ENCODE measurements at regions not wholly inside any gene's neighbourhood (a gene's known extent, or its start where the extent isn't known, plus 50 kb on each side); places are given as distances from the start of the nearest gene placed in this dataset.

DNA sequence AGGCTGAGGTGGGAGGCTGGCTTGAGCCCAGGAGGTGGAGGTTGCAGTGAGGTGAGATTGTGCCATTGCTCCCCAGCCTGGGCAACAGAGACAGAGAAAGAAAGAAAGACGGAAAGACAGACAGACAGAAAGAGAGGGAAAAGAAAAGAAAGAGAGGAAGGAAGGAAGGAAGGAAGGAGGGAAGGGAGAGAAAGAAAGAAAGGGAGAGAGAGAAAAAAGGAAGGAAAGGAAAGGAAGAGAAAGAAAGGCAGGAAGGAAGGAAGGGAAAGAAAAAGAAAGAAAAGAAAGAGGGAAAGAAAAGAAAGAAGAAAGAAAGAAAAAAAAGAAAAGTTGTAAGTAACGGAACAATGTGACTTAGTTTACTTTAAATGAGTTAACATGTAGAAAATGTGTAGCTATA is 260.7 kb upstream of the GRM7 start:
- Histone ChIP-seq H3K27ac (ENCODE audit: low read length) (no peak overlapping the region), H3K27me3 (ENCODE audit: control insufficient read depth, insufficient read depth) (no peaks in the 10 kb centered on the region), H3K9me3 (ENCODE audit: control insufficient read depth, low read length) (no peaks in the 10 kb centered on the region), H3K4me3 (ENCODE audit: low read length) (no peak overlapping the region), H3K4me1 (ENCODE audit: control insufficient read depth, insufficient read depth, low read length) (no peaks in the 10 kb centered on the region)
- DNase-seq (no peak), ATAC-seq (no peak)
- intact Hi-C loops (cut with DNase I) = no loop called here
- WGBS = 88% methylated on average over 2 of the region's 2 CpGs

DNA sequence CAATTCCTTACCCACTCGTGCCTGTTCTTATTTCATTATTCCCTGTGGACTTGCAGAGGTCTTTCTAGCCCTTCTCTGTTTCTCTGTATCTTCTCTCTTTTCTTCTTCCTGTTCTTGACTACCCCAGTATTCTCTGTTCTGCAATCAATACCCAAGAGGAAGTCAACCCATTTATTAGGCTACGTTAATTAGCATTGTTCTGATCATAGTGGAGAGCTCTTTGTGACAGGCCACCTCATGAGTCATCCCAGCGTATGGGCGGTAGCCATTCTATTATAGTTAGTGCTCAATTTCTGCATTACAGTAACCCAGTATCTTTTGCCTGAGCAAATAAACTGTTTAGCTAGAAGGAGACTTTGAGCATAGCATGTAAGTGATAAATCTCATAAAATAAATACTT is 259.5 kb upstream of the GRM7 start:
- H3K27me3 ChIP-seq (ENCODE audit: control insufficient read depth, insufficient read depth) = no peaks in the 10 kb centered on the region
- 67% methylated on average over 4 of the region's 4 CpGs for WGBS
- no peaks in the 10 kb centered on the region for H3K4me1 ChIP-seq (ENCODE audit: control insufficient read depth, insufficient read depth, low read length)
- no peaks in the 10 kb centered on the region for H3K9me3 ChIP-seq (ENCODE audit: control insufficient read depth, low read length)
- intact Hi-C loops (cut with DNase I) = no loop called here
- no peak overlapping the region for H3K4me3 ChIP-seq (ENCODE audit: low read length)
- H3K27ac ChIP-seq (ENCODE audit: low read length) = no peak overlapping the region
- DNase-seq (no peak), ATAC-seq (no peak)

DNA sequence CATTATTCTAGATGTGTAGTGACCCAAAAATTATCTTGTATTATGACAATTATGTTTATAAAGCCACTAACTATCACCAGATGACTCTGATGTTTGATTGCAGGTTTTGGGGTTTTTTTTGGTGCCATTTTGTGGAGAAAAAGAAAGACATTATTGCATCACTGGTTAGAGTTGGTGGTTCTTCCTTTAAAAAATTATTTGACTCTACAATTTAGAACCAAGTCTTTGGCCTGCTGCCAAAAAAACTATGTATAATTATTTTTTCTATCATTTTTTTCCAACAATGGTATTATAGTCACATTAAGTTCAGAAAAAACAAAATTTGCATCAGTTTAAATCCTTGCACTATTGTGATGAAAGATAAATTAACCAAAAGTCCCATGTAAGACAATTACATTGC is 258.6 kb upstream of the GRM7 start:
- no peak for ATAC-seq
- intact Hi-C loops (cut with DNase I) = no loop called here

DNA sequence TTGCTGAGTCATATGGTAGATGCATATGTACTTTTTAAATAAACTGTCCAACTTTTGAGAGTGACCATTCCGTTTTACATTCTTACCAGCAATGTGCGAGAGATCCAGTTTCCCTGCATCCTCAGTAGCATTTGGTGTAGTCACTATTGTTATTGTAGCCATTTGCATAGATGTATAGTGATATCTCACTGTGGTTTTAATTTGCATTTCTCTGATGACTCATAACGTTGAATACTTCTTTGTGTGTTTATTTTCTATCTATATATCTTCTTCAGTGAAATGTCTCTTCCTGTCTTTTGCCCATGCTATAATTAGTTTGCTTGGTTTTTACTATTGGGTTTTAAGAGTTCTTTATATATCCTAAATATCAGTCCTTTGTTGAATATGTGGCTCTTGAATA is 255.7 kb upstream of the GRM7 start:
- Histone ChIP-seq H3K4me1 (ENCODE audit: control insufficient read depth, insufficient read depth, low read length) (no peaks in the 10 kb centered on the region), H3K9me3 (ENCODE audit: control insufficient read depth, low read length) (no peaks in the 10 kb centered on the region), H3K4me3 (ENCODE audit: low read length) (no peak overlapping the region), H3K27me3 (ENCODE audit: control insufficient read depth, insufficient read depth) (no peaks in the 10 kb centered on the region), H3K27ac (ENCODE audit: low read length) (no peak overlapping the region)
- ATAC-seq = no peak
- intact Hi-C loops (cut with DNase I) = no loop called here
- DNase-seq = no peak
- WGBS = 66% methylated on average over 3 of the region's 3 CpGs

More for the DNA sequence above, 258.6 kb upstream of the GRM7 start:
- Histone ChIP-seq H3K27me3 (ENCODE audit: control insufficient read depth, insufficient read depth) (no peaks in the 10 kb centered on the region), H3K4me3 (ENCODE audit: low read length) (no peak overlapping the region), H3K27ac (ENCODE audit: low read length) (no peak overlapping the region), H3K9me3 (ENCODE audit: control insufficient read depth, low read length) (no peaks in the 10 kb centered on the region), H3K4me1 (ENCODE audit: control insufficient read depth, insufficient read depth, low read length) (no peaks in the 10 kb centered on the region)
- no peak for DNase-seq

DNA sequence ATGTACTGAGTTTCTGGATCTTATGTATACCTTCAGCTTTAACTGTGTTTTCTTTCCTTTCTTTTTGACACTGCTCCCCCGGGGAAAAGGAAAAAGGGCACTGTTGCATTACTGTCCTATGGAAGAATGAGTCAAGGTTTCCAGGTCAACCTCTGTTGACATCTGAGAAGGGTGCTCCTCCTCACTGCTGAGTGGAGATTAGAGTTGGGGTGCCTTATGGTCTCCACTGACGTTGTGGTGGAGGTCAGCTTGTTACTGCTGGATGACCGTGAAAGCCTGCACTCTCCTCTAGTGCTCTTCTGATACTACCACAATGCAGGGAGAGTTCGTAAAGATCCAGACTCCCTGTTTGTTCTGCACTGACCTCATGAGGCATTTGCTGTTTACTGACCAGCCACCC is 252.1 kb upstream of the GRM7 start:
- Histone ChIP-seq H3K4me1 (ENCODE audit: control insufficient read depth, insufficient read depth, low read length) (no peaks in the 10 kb centered on the region), H3K9me3 (ENCODE audit: control insufficient read depth, low read length) (no peaks in the 10 kb centered on the region), H3K27ac (ENCODE audit: low read length) (no peak overlapping the region), H3K27me3 (ENCODE audit: control insufficient read depth, insufficient read depth) (no peaks in the 10 kb centered on the region), H3K4me3 (ENCODE audit: low read length) (no peak overlapping the region)
- ATAC-seq (no peak), DNase-seq (no peak)
- 67% methylated on average over 4 of the region's 4 CpGs for WGBS
- intact Hi-C loops (cut with DNase I) = no loop called here

DNA sequence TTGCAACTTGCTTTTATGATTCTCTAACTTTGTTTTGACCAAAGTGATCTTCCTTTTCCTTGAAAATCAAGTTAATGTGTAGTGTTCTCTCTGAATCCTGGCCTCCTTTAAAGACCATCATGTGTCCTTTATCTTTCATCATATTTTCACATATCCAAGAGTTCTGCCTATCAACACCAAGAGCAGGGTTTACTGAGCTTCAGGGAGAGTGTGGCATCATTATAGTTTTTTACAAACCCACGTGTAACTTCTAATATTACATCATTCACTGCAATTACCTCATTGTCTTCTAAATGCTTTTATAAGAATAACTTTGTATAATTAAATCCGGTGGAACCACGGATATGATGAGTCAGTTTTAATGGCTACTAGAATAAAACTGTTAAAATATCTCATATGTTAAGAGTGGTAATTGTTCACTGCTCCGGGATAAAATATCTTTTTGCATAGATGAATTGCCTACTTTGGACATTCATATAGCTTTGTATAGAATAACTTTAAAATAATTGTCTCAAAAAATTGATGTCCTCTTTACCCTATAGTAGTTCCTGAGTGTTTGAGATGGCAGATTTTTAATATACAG is 248.8 kb upstream of the GRM7 start:
- no peaks in the 10 kb centered on the region for H3K27me3 ChIP-seq (ENCODE audit: control insufficient read depth, insufficient read depth)
- H3K4me3 ChIP-seq (ENCODE audit: low read length) = no peak overlapping the region
- DNase-seq (no peak), ATAC-seq (no peak)
- intact Hi-C loops (cut with DNase I) = no loop called here
- WGBS = 69% methylated on average over 4 of the region's 4 CpGs
- no peaks in the 10 kb centered on the region for H3K9me3 ChIP-seq (ENCODE audit: control insufficient read depth, low read length)
- no peak overlapping the region for H3K27ac ChIP-seq (ENCODE audit: low read length)
- no peaks in the 10 kb centered on the region for H3K4me1 ChIP-seq (ENCODE audit: control insufficient read depth, insufficient read depth, low read length)

DNA sequence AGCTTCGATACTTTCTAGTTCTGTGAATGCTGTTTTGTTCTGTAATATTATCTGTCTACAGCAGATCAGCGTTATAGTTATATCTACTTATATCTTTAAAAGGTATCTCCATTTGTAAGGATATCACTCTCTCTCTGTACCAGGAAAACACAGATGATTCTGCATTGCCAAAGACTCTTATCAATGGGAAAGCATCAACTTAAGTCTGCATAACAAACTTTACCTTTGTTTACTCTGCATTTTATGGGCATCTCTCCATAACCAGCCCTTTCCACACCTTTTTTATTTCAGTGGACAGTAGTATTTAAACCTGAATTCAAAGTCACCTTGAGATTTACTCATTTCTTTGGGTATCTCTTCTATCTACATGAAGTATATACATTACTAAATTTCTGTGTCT is 238.7 kb upstream of the GRM7 start:
- Histone ChIP-seq H3K27me3 (ENCODE audit: control insufficient read depth, insufficient read depth) (no peaks in the 10 kb centered on the region), H3K4me1 (ENCODE audit: control insufficient read depth, insufficient read depth, low read length) (no peaks in the 10 kb centered on the region), H3K4me3 (ENCODE audit: low read length) (no peak overlapping the region), H3K9me3 (ENCODE audit: control insufficient read depth, low read length) (no peaks in the 10 kb centered on the region), H3K27ac (ENCODE audit: low read length) (no peak overlapping the region)
- no peak for ATAC-seq
- 77% methylated on average over 2 of the region's 2 CpGs for WGBS
- intact Hi-C loops (cut with DNase I) = no loop called here
- DNase-seq = no peak

DNA sequence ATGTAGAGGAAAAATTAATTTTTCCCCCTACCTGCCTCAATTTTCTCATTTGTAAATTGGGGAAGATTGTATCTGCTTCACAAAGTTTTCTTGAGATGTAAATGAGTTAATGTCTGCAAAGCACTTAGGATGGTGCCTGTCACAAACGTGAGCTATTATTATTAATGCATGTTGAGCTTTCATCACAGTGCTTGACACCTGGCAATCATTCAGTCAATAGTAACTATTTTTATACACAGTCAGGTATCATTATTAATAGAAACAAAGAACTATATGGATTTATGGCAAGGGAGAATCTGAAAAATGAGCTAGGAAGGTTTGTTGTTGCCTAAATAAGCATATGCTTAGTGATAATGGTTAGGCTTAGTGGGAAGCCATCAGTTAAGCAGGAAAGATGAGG is 238.2 kb upstream of the GRM7 start:
- H3K4me1 ChIP-seq (ENCODE audit: control insufficient read depth, insufficient read depth, low read length) = no peaks in the 10 kb centered on the region
- 36% methylated on average over 1 of the region's 1 CpG for WGBS
- H3K9me3 ChIP-seq (ENCODE audit: control insufficient read depth, low read length) = no peaks in the 10 kb centered on the region
- no peaks in the 10 kb centered on the region for H3K27me3 ChIP-seq (ENCODE audit: control insufficient read depth, insufficient read depth)
- DNase-seq (no peak), ATAC-seq (no peak)
- no peak overlapping the region for H3K4me3 ChIP-seq (ENCODE audit: low read length)
- no peak overlapping the region for H3K27ac ChIP-seq (ENCODE audit: low read length)
- intact Hi-C loops (cut with DNase I) = no loop called here

DNA sequence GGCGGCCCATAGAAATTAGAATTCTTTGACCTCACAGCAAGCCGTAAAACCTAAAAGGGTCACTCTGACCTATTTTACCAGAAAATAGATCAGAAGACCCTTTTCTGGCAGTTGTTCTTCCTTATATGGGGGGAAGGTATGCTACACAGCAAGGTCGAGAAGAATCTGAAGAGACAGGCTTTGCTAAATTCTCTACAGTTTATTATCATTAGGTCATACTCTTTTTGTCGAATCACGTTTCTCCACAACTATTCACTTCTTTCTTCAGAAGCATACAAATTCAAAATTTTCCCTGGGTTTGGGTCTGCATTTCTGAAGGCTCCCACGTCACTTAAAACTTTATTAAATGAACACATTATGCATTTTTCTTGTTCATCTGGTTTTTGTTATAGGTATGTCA is 229.5 kb upstream of the GRM7 start:
- H3K27me3 ChIP-seq (ENCODE audit: control insufficient read depth, insufficient read depth) = no peaks in the 10 kb centered on the region
- no peak overlapping the region for H3K27ac ChIP-seq (ENCODE audit: low read length)
- 67% methylated on average over 6 of the region's 6 CpGs for WGBS
- DNase-seq (no peak), ATAC-seq (no peak)
- no peaks in the 10 kb centered on the region for H3K9me3 ChIP-seq (ENCODE audit: control insufficient read depth, low read length)
- no peak overlapping the region for H3K4me3 ChIP-seq (ENCODE audit: low read length)
- H3K4me1 ChIP-seq (ENCODE audit: control insufficient read depth, insufficient read depth, low read length) = no peaks in the 10 kb centered on the region
- intact Hi-C loops (cut with DNase I) = no loop called here

DNA sequence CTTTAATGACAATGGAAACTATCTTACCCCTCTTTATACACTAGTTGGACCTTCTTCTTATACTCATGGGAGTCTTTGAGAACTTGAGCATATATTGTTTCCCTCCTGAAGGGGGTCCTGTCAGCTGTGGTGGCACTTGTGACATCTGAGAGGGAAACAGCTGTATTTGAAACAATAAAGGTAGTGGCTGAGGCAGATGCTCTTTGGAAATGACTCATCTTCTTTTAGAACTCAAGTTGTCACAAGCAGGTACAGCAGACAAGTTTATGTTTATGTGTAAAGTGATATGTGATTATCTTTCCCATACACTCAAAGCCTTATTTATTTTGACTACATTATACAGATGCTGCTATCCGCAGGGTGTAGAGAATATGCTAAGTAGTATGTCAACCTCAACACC is 220.0 kb upstream of the GRM7 start:
- intact Hi-C loops (cut with DNase I) = no loop called here
- no peaks in the 10 kb centered on the region for H3K9me3 ChIP-seq (ENCODE audit: control insufficient read depth, low read length)
- H3K27ac ChIP-seq (ENCODE audit: low read length) = no peak overlapping the region
- no peak for ATAC-seq
- no peaks in the 10 kb centered on the region for H3K4me1 ChIP-seq (ENCODE audit: control insufficient read depth, insufficient read depth, low read length)
- 75% methylated on average over 1 of the region's 1 CpG for WGBS
- H3K4me3 ChIP-seq (ENCODE audit: low read length) = no peak overlapping the region
- DNase-seq = no peak
- H3K27me3 ChIP-seq (ENCODE audit: control insufficient read depth, insufficient read depth) = no peaks in the 10 kb centered on the region

DNA sequence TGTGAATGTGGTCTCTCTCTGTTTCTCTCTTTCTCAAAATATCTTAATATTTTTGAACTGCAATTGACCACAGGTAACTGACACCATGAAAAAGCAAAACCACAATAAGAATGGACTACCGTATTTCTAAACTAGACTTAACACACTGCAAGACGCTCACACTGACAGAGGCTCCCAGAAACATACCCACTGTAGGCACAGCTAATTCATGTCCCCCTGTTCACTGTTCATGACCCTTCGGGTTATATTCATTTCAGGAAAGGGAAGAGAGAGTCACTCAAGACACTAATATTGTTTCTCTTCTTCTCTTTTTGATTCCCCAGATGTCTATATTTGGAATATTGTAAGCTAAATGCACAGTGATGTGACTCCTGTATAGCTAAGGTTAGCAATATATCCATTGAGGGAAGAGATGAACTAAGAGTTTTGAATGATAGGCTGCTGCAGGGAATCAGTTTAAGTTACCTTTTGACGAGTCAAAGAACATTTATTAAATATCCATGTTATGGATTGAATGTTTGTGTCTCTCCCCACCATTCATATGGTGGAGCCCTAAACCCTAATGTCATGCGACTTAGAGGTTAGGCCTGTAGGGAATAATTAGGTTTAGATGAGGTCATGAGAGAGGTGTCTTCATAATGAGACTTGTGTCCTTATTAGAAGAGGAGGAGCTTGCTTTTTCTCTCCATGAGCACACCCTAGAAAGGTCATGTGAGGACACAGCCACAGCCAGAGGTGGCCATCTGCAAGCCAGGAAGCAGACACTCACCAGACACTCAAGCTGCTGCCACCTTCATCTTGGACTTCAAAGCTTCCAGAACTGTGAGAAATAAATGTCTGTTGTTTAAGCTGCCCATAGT is 216.6 kb upstream of the GRM7 start:
- intact Hi-C loops (cut with DNase I) = no loop called here
- 81% methylated on average over 5 of the region's 5 CpGs for WGBS

More for the DNA sequence above, 216.6 kb upstream of the GRM7 start:
- no peak overlapping the region for H3K27ac ChIP-seq (ENCODE audit: low read length)
- no peaks in the 10 kb centered on the region for H3K27me3 ChIP-seq (ENCODE audit: control insufficient read depth, insufficient read depth)
- H3K9me3 ChIP-seq (ENCODE audit: control insufficient read depth, low read length) = no peaks in the 10 kb centered on the region
- peak; percentile 23 to 41 for ATAC-seq
- no peak overlapping the region for H3K4me3 ChIP-seq (ENCODE audit: low read length)
- peak in 1 of 3 donors; percentile 28 for DNase-seq
- no peaks in the 10 kb centered on the region for H3K4me1 ChIP-seq (ENCODE audit: control insufficient read depth, insufficient read depth, low read length)

Measured in right cardiac atrium (tissue), 5 donors.